ENCODE measurements at regions not wholly inside any gene's neighbourhood (a gene's known extent, or its start where the extent isn't known, plus 50 kb on each side); places are given as distances from the start of the nearest gene placed in this dataset.

DNA sequence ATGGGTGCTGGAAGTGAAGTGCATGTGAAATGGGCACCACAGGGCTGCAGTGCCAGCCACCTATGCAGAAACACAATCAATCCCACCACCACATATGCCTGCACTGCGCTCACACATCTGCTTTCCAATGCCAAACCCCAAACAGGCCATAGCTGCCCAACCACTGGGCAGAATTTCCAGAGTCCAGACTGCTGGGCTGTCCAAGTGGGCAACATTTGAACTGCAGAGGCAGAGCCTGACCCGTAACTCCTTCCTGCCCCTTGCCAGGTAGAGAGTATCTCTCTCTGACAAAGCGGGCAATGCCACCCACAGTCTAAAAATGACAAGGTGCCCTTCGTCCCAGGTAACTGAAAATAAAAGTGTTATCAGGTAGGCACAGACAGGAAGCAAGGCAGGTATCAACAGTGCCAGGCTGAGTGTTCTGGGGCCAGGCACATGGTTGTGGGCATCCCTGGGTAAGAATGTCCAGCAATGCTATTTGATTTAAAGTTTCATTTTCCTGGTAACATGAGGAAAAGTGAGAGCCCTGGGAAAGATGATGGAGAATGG, 79.5 kb downstream of the FOXA2 start:
- no peak for DNase-seq (ENCODE audit: low read depth)

DNA sequence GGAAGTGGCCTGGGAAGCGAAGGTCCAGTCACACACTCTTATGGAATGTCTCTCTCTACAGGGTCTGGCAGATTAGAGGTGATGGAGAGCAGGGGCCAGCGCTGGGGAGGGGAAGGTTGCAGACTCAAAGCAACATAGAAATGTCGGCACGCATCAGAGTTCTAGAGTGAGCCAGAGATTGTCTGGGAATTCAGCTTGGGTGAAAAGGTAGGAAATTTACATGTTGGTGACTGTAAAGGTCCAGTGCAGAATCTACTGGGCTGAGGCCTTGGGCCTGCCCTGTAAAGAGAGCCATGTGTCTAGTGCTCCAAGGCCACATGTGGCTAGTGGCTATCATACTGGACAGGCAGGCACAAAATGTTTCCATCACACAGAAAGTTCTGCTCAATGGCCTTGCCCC, 80.8 kb downstream of the FOXA2 start:
- DNase-seq (ENCODE audit: low read depth): no peak

DNA sequence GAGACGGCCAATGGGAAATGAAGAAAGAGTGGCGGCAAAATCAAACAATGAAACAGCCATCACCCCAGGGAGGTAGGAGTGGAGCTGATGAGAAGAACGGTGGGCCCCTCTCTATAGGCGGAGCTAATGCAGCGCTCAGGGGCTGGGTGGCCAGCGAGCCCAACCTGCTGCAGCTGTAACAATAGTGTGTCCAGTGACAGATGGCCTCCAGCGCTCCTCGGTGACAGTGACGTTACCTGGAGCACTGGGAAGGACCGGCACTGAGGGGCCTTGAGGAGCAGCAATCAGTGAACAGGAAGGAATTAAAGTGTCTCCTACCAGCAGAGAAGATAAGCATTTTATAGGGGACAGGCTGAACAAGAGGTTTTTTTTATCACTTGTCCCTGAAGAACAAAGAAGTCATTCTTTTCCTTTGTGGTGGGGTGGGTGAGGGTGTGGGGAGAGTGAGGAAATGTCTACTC, 81.6 kb downstream of the FOXA2 start:
- DNase-seq (ENCODE audit: low read depth): no peak

DNA sequence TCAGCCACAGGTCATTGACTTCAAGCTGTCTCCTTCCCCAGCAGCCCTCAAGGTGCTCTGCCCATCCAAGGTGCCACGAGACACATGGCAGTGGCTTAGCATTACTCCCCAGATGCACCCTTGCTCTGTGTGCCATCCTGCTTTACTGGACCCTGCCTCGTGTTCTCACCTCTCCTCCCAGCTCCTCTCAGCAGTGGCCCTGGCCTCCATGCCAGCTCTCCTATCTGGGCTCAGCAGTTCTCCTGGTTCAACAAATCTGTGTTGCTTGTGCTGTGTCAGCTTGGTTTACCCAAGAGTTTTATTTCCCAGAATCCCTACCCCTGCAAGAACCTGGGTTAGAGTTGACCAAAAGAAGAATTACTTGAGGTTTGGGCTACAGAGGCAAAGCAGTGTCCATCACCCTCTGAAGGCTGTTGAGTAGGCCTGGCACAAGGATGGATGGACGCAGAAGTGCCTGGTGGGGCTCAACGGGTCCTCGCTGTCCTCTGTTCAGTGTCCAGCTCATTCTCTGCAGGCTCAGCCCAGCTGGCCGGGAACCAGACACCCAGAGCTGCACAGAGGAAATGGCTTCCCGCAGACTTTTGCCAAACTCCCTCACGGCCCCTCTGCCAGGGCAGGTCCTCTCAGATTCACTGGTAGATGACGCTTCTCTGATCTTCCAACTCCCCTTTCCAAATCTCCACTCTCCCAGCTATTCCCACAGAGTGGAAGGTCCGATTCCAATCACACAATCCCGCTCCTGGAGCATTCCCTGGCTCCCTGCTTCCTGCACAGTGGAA, 82.6 kb downstream of the FOXA2 start:
- no peak for DNase-seq (ENCODE audit: low read depth)

DNA sequence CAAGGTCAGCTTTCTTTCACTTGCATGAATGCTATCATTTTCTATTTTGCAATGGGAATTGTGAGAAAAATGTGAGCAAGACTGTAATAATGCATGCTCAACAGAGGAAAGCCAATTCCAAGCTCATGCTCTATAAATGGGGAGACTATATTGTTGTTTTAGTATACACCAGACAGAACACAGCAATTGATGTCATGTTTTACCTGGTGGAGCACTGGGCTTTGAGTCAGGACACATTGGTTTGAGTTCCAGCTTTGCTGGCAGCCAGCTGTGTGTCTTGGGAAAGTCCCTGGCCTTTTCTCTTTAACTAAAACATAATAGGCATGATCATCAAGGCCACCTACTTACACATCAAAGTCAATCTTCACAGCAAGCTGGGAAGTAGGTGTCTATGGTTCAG, 83.3 kb downstream of the FOXA2 start:
- DNase-seq (ENCODE audit: low read depth): no peak

DNA sequence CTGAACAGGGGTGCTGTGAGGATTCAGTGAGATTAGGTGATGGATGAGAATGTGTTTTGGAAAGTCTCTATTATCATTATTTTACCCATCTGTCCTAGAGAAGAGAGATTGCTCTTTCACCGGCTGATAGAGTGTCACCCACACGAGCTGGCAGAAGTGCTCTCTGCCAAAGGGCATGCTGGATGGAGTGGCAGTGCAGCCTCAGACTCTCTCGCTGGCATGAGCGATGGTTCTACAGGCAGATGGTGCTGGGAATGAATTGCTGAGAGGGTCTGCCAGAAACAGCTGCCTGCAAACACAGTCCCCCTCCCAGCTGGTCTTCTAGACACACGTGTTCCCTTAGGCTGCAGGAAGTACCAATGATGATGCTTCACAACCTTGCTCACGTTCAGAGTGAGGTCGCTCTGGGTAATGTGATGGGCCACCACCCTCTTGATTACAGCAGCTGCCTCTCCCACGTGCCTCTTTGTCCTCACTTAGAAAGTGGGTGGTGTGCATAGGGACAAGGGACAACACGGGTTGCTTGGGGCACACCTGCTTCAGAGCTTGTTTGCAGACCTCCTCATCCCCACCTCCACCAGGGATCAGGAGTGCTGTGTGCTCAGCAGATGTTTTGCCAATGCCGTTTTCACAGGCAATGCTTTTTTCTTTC, 84.7 kb downstream of the FOXA2 start:
- DNase-seq (ENCODE audit: low read depth): no peak

DNA sequence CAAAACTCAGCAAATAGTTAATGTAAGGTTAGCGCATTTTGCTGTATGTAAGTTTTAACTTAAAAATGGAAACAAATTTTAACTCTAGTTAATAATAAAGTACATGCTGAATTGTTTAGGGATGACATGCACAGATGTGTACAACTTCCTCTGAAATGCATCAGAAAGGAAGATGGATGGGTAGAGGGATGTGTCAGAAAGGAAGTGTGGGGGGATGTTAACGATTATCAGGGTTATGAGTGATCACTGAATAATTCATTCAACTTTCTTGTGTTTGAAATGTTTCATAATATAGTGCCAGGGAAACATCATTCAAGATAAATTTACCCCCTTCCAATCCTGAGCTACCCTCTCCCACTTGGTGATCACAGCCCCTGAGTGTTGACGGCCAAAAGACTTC, 87.6 kb downstream of the FOXA2 start:
- no peak for DNase-seq (ENCODE audit: low read depth)

DNA sequence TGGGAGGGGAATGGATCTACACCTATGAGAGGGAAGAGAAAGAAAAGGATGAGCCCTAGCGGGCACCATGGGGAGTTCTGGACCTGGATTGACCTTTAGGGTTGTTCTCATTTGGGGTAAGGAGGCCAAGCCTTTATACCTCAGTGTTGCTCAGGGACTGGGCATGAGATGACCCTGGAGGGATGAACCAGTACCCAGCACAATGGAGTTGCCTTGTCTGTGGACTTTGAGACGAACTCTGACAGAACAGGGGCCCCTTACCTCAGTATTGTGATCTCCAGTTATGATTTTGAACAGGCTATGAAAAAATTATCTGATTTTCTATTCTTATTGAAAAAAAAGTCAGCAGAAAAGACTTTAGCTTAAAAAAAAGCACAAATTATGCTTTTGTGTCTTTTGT, 88.6 kb downstream of the FOXA2 start:
- no peak for DNase-seq (ENCODE audit: low read depth)

DNA sequence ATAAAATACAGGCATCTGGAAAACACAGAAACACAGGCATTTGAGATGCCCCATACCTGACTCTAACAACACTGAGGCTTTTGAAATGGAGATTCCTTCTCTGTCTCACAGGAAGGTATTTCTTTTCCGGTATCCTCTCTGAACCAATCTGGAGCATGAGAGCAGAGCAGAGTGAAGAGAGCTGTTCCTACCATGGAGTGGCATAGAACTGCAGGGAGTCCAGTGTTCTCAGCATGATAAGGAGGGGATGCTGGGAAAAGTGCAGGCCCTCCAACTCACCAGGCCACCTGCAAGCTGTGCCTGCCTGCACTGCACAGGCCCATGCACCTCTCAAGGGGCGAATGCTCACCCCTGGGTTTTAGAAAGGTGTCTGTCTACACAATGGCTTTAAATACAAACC, 89.2 kb downstream of the FOXA2 start:
- no peak for DNase-seq (ENCODE audit: low read depth)

DNA sequence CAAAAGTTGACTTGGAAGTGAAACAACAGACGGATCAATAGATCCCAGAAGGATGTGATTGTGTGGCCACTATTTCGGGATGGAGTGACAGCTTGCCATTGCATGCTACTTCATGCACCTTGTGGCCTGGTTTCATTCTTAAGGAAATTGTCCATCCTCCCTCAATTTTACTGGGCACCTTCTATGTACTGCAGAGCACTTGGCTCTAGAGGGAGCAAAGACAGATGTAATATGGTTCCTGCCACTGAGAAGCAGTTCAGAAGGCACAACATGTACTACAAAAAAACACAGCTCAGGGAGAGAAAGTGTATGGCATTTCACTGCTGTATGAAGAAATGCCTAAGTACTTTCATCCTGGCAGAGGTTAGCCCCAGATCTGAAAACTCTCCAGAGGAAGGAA, 91.9 kb downstream of the FOXA2 start:
- no peak for DNase-seq (ENCODE audit: low read depth)

DNA sequence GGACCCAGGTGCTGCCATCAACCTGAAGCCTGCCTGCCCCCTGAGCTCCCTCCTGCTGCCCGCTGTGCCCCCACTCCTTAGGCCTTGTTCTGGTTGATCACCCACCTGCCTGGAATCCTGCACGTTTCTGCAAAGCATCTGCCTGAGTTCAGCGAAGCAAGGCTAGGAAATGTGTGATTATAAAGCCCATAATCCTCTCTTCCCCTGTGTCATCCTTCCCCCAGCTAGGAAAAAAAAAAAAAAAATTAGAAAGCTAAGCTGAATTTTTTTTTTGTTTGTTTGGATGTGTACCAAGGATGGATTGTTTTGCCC, 93.2 kb downstream of the FOXA2 start:
- DNase-seq (ENCODE audit: low read depth): no peak

DNA sequence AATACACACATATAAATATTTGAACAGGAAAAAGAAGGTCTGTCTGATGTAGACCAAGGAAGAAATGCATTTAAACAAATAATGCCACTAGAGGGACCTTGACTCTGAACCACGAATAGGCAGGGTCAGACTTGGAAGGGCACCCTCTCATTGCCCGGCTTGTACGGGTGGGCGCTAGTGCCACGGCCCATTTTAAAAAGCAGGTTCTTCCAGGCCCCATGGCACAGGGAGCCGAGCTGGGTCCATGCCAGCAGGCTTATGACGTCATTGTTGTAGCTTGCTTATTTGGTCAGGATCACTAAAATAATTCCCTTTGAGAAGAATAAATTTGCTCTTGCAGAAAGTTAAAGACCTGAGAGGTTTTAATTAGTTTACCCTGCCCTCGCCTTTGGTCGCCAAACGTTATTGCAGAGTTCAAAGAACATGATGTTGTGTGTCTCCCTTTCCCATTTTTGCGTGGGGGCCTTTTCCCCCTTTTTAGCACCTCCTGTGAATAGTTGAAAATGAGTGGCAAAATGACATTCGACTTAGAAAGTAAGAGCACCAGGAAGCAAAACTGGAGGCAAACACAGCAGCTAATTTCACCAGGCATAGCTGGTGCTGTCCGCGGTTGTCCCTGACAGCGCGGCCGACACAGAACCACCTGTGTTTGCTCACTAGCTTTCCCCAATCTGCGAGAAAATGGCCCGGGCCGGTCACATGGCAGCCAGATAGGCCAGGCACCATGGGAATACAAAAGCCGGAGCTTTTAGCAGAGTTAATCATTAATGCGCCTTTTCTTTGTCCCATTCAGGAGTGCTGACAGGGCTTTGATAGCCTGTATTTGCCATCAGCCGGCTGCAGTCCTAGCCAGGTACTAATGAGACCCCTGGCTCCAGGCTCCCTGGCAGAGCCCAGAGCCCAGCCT, 93.8 kb downstream of the FOXA2 start:
- DNase-seq (ENCODE audit: low read depth): no peak

DNA sequence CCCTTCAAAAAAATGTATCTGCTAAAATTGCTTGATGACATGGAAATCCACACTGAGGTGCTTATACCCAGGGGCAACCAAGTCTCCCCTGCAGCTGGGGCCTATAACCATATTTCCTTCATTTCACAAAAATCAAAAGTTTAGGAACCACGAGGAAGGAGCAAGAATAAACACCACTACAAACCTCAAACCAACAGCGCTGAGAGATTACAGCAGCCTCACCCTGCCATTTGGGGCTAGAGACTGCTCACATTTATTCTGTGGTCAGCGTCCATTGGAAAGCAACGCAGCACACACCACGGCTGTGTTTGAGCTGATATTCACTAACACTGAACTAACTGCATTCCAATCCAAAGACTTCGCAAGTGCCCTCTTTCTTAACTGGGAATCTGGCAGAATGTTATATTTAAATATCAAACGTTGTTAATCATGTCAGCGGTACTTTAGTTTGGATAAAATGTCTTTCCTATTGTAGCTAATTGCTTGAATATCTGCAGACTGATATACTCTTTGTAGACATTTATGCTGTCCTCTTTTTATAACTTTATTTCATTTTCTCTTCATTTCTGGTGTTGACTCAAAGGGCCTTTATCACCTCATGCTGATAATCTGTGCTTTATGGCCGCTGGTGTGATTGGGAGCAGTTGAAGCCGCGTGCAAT, 94.6 kb downstream of the FOXA2 start:
- no peak for DNase-seq (ENCODE audit: low read depth)

DNA sequence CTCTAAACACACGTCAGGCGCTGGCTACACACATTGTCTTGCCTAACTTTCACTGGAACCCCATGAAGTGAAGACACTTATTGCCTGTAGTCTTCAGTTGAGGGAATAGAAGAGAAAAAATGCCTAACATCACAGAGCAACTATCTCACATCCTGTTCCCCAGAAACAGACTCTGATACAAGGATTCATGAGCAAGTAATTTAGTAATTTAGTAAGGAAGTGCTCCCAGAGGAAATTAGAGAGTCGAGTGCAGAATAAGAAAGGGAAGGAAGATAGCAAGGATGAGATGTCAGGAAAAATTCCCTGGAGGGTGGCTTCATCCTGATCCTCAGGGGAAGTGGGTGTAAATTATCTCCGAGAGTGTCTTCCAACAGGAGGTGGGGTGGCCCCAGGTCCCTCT, 104.0 kb downstream of the FOXA2 start:
- DNase-seq (ENCODE audit: low read depth): no peak

DNA sequence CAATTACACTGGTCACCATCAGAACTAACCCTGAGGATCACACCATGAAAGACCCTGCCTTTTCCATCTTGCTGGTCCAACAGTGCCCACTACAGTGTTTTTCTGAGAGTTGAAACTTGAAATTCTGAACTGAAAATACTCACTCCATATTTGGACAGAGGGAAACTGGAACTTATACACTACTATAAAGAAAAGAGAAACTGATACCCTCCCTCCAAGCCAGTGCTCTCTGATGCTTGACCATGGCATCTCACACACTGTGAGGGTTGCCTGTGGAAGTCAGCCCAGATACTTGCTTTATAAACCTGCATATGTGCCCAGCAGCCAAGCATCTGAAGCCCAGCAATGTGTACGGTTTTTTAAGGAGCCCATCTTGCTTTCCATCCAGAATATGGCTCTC, 108.7 kb downstream of the FOXA2 start:
- no peak for DNase-seq (ENCODE audit: low read depth)

DNA sequence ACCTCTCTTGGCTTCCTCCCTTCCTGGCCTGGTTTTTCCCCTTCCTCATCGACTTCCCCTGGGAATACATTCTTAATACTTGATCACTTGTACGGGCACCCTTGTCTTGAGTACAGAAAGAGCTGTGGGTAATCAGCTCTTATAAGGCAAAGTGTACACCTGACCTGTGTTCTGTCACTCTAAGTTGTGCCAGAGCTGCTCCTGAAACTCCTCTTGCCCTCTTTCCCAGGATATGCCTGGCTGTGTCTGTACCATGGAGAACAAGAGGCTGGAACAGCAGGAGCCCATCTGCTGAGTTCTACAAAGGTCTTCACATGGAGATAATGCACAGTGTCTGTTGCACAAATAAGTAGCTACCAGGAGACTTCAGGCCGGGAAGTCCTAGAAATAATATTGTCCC, 110.1 kb downstream of the FOXA2 start:
- DNase-seq (ENCODE audit: low read depth): no peak

DNA sequence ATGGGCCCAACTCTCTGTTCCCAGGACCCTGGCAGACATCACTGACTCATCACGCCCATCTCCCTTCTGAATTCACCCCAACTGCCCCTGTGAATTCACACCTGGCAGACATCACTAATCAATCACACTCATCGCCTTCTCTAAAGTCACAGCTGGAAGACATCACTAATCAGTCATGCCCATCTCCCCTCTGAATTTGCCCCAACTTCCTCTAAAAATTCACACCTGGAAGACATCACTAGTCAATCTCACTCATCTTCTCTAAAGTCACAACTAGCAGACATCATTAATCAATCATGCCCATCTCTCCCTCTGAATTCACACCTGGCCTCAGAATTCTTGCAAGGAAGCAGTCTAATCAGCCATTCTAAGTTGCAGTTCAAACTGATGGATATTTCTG, 111.1 kb downstream of the FOXA2 start:
- no peak for DNase-seq (ENCODE audit: low read depth)

DNA sequence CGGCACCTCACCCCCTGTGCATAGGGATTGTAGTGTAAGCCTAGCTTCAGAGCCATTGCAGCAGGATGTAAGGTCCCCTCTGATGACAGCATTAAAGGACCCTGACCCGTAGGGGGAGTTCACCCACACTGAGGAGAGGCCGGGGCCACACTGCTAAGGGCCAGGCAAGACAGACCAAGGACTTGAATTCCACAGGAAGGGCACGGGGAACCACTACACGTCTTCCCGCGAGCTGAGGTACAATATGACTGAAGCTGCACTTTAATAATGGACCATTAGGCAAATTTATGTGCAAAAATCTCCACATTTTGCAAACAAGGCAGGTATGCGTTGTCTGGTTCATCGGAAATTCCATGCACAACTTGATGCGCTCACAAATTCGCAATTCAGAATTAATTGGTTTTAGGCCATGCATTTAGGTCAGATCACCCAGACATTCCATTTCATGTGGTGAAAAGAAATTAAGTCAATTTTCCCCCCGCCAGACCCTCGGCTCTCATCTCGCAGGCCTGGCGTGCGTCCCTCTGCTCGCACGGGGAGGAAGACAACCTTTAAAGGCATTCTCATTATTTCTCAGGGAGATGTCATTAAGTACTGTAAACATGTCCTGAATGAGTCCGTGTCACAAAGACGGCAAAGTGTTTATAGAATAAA, 111.8 kb downstream of the FOXA2 start:
- DNase-seq (ENCODE audit: low read depth): no peak

DNA sequence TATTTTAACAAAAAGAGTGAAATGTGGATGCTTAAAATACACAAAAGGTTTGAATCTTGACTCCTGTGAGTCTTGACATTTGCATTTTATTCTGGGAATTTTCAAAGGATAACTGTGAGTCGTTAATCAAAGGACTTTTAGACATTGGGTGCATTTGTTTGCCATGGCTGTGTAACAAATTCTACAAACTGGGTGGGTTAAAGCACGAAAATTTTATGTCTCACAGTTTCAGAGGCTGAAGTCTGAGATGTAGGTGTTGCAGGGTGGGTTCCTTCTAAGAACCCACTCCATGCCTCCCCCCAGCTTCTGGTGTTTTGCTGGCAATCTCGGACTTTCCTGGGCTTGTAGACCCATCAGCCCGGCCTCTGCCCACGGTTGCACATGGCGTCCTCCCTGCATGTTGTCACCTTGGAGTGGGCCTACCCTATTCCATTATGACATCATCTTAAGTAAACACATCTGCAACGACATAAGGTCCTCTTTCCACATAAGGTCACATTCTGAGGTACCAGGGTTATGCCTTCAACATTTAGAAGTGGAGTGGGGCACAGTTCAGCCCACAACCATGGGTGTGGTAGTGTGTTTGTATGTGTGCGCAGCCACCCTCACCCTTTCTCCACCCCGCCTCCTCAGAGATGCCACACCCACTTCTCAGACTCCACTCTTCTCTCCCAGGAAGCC, 113.1 kb downstream of the FOXA2 start:
- DNase-seq (ENCODE audit: low read depth): no peak

DNA sequence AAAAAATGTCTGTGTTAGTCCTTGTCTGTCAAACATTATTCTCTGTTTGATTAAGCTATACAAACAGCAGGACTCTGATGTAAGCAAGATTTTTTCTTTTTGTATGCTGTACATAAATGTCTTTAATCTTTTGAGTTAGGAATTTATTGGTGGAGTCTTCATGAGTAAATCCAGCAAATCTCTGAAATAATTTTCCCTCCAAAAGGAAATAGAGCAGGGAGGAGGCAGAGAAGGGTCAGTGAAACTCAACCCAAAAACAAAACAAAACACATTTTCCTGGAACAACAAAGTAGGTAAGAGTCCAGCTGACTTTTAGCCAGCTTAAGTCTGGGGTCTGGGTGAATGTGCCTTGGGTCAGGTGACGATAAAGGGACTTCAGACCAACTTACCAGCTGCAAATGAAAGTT, 113.7 kb downstream of the FOXA2 start:
- DNase-seq (ENCODE audit: low read depth): no peak

All from activated gamma-delta T cell treated with anti-CD3 and anti-CD28 coated beads, Interleukin-2, amount 50 U/mL, for 16 hours (primary cell).